C1 segment of cervical spinal cord (tissue), 14 donors: ENCODE measurements at regions not wholly inside any gene's neighbourhood (a gene's known extent, or its start where the extent isn't known, plus 50 kb on each side); places are given as distances from the start of the nearest gene placed in this dataset.

Experiments
- DNase-seq, 14 donors: peaks; one replicate each; lab custom pipeline; 2025; lab: John Stamatoyannopoulos, UW

GRCh38 chr22:47678636-47679287, 916.3 kb downstream of the TBC1D22A start:
- DNase-seq: no peak

GRCh38 chr22:47678048-47678447, 915.6 kb downstream of the TBC1D22A start:
- no peak for DNase-seq

GRCh38 chr22:47676685-47677084, 914.2 kb downstream of the TBC1D22A start:
- no peak for DNase-seq

- DNase-seq: no peak
These were observed 912.1 kb downstream of the TBC1D22A start for GRCh38 chr22:47674600-47674999.

GRCh38 chr22:47673557-47673956, 911.1 kb downstream of the TBC1D22A start:
- DNase-seq: no peak

- DNase-seq: no peak
These were observed 910.1 kb downstream of the TBC1D22A start for GRCh38 chr22:47672526-47672925.

- no peak for DNase-seq
These were observed 902.7 kb downstream of the TBC1D22A start for GRCh38 chr22:47665151-47665550.

- DNase-seq: no peak
These were observed 901.5 kb downstream of the TBC1D22A start for GRCh38 chr22:47663615-47664605.

GRCh38 chr22:47659467-47660223, 897.2 kb downstream of the TBC1D22A start:
- no peak for DNase-seq

GRCh38 chr22:47658182-47658581, 895.7 kb downstream of the TBC1D22A start:
- no peak for DNase-seq

- no peak for DNase-seq
These were observed 894.8 kb downstream of the TBC1D22A start for GRCh38 chr22:47657224-47657623.

- DNase-seq: no peak
These were observed 894.4 kb downstream of the TBC1D22A start for GRCh38 chr22:47656806-47657205.

GRCh38 chr22:47655930-47656329, 893.5 kb downstream of the TBC1D22A start:
- DNase-seq: no peak

- DNase-seq: no peak
These were observed 892.6 kb downstream of the TBC1D22A start for GRCh38 chr22:47654922-47655491.

- no peak for DNase-seq
These were observed 891.5 kb downstream of the TBC1D22A start for GRCh38 chr22:47653921-47654320.

GRCh38 chr22:47651216-47651987, 889.0 kb downstream of the TBC1D22A start:
- DNase-seq: no peak

- no peak for DNase-seq
These were observed 885.3 kb downstream of the TBC1D22A start for GRCh38 chr22:47647720-47648119.

GRCh38 chr22:47647181-47647580, 884.7 kb downstream of the TBC1D22A start:
- DNase-seq: no peak

- no peak for DNase-seq
These were observed 883.5 kb downstream of the TBC1D22A start for GRCh38 chr22:47645923-47646322.

- no peak for DNase-seq
These were observed 883.0 kb downstream of the TBC1D22A start for GRCh38 chr22:47645450-47645914.

GRCh38 chr22:47634347-47634746, 871.9 kb downstream of the TBC1D22A start:
- no peak for DNase-seq
